Head of caudate nucleus (tissue), 42 donors: ENCODE measurements at regions not wholly inside any gene's neighbourhood (a gene's known extent, or its start where the extent isn't known, plus 50 kb on each side); places are given as distances from the start of the nearest gene placed in this dataset.

Experiments
- DNase-seq, 42 donors: peaks; one replicate each; pipeline versions ENCODE4 v3.0.0 to v3.0.0-alpha.2; 2020 to 2021; ENCODE audit warnings: mixed read lengths in 7 of 42
- intact Hi-C: fragments of 100-400 bp; cut with DNase I; formaldehyde crosslinking; loops from one replicate; pipeline ENCODE4 v1.15.0; 2022

- intact Hi-C loops, result no loop called here
- no peak for DNase-seq
Observed at GRCh38 chr5:68542207-68542606, 326.7 kb downstream of the PIK3R1 start.

GRCh38 chr5:68543212-68543611 is 327.7 kb downstream of the PIK3R1 start:
- DNase-seq, result no peak
- intact Hi-C loops, result no loop called here

GRCh38 chr5:68544091-68544647 is 328.6 kb downstream of the PIK3R1 start:
- intact Hi-C loops, result no loop called here
- no peak for DNase-seq

- intact Hi-C loops, result no loop called here
- DNase-seq, result peak in 1 of 42 donors; percentile 47
Observed at GRCh38 chr5:68544648-68545552, 329.3 kb downstream of the PIK3R1 start.

- no peak for DNase-seq
- intact Hi-C loops, result no loop called here
Observed at GRCh38 chr5:68545636-68546295, 330.2 kb downstream of the PIK3R1 start.

- intact Hi-C loops, result no loop called here
Observed at GRCh38 chr5:68547056-68547455, 331.5 kb downstream of the PIK3R1 start.

GRCh38 chr5:68547622-68548021 is 332.1 kb downstream of the PIK3R1 start:
- DNase-seq, result no peak

More at GRCh38 chr5:68547056-68547455, 331.5 kb downstream of the PIK3R1 start:
- DNase-seq, result no peak

GRCh38 chr5:68548959-68549676 is 333.6 kb downstream of the PIK3R1 start:
- intact Hi-C loops, result no loop called here
- DNase-seq, result no peak

More at GRCh38 chr5:68547622-68548021, 332.1 kb downstream of the PIK3R1 start:
- intact Hi-C loops, result no loop called here

- no peak for DNase-seq
- intact Hi-C loops, result no loop called here
Observed at GRCh38 chr5:68550015-68550414, 334.5 kb downstream of the PIK3R1 start.

- intact Hi-C loops, result no loop called here
- DNase-seq, result no peak
Observed at GRCh38 chr5:68551436-68551835, 335.9 kb downstream of the PIK3R1 start.

GRCh38 chr5:68554571-68555279 is 339.2 kb downstream of the PIK3R1 start:
- DNase-seq, result no peak
- intact Hi-C loops, result no loop called here

GRCh38 chr5:68555907-68556681 is 340.5 kb downstream of the PIK3R1 start:
- intact Hi-C loops, result no loop called here
- no peak for DNase-seq

GRCh38 chr5:68557162-68557936 is 341.8 kb downstream of the PIK3R1 start:
- intact Hi-C loops, result no loop called here
- no peak for DNase-seq

- intact Hi-C loops, result no loop called here
Observed at GRCh38 chr5:68562308-68562707, 346.8 kb downstream of the PIK3R1 start.

GRCh38 chr5:68565427-68565826 is 349.9 kb downstream of the PIK3R1 start:
- no peak for DNase-seq
- intact Hi-C loops, result no loop called here

More at GRCh38 chr5:68562308-68562707, 346.8 kb downstream of the PIK3R1 start:
- peak in 32 of 42 donors; percentile 12 to 79 (median 58) for DNase-seq

- intact Hi-C loops, result no loop called here
- DNase-seq, result no peak
Observed at GRCh38 chr5:68576805-68577204, 361.2 kb downstream of the PIK3R1 start.

GRCh38 chr5:68582284-68582683 is 366.7 kb downstream of the PIK3R1 start:
- intact Hi-C loops, result no loop called here
- DNase-seq, result no peak
